IPS-20b (cell line): ENCODE measurements at regions not wholly inside any gene's neighbourhood (a gene's known extent, or its start where the extent isn't known, plus 50 kb on each side); places are given as distances from the start of the nearest gene placed in this dataset.
"Not testable (repeated sequence)": the region's sequence is repeated elsewhere in the genome, so short reads cannot be mapped to it uniquely, and the experiment has no call there.

Experiments
- H3K27ac ChIP-seq: one replicate; pipeline ENCODE4 v1.5.1; 2013; ENCODE audit warnings: low read length
- H3K27me3 ChIP-seq: 2 replicates; pipeline ENCODE4 v1.6.1; 2013; ENCODE audit warnings: mild to moderate bottlenecking, low read length, inconsistent platforms; ENCODE audit not compliant: insufficient read depth
- H3K36me3 ChIP-seq: 2 replicates; pipeline ENCODE4 v1.6.1; 2013; ENCODE audit warnings: low read depth, mild to moderate bottlenecking, inconsistent platforms, low read length, moderate library complexity; ENCODE audit not compliant: insufficient read depth
- H3K4me1 ChIP-seq: 2 replicates; pipeline ENCODE4 v1.6.1; 2013; ENCODE audit warnings: mild to moderate bottlenecking, control low read depth, inconsistent platforms, low read length, moderate library complexity; ENCODE audit not compliant: insufficient read depth
- H3K4me3 ChIP-seq: 2 replicates; pipeline ENCODE4 v1.5.1; 2013; ENCODE audit warnings: mild to moderate bottlenecking, low read length, inconsistent platforms
- H3K9ac ChIP-seq: 2 replicates; pipeline ENCODE4 v1.6.1; 2013; ENCODE audit warnings: low read depth, mild to moderate bottlenecking, inconsistent platforms, low read length, moderate library complexity
- H3K9me3 ChIP-seq: 2 replicates; pipeline ENCODE4 v1.6.1; 2013; ENCODE audit warnings: mild to moderate bottlenecking, low read depth, low read length, inconsistent platforms; ENCODE audit not compliant: insufficient read depth

- Histone ChIP-seq H3K4me1 (no peaks in the 10 kb centered on the region), H3K36me3 (no peaks in the 10 kb centered on the region), H3K27ac (no peak overlapping the region), H3K4me3 (no peak overlapping the region), H3K27me3 (no peaks in the 10 kb centered on the region), H3K9me3 (peaks cover 42% of the 10 kb centered on the region), H3K9ac (no peak overlapping the region)
Observed at GRCh38 chr18:14978191-14978590, 230.2 kb downstream of the ANKRD30B start.

- no peaks in the 10 kb centered on the region for H3K36me3 ChIP-seq
- peaks cover 42% of the 10 kb centered on the region for H3K9me3 ChIP-seq
- H3K9ac ChIP-seq: no peak overlapping the region
- no peak overlapping the region for H3K27ac ChIP-seq
- H3K4me3 ChIP-seq: no peak overlapping the region
- no peaks in the 10 kb centered on the region for H3K27me3 ChIP-seq
- no peaks in the 10 kb centered on the region for H3K4me1 ChIP-seq
Observed at GRCh38 chr18:14978962-14979535, 231.1 kb downstream of the ANKRD30B start.

- Histone ChIP-seq H3K36me3 (no peaks in the 10 kb centered on the region), H3K27me3 (no peaks in the 10 kb centered on the region), H3K27ac (no peak overlapping the region), H3K9me3 (peaks cover 42% of the 10 kb centered on the region), H3K4me1 (no peaks in the 10 kb centered on the region), H3K9ac (no peak overlapping the region), H3K4me3 (no peak overlapping the region)
Observed at GRCh38 chr18:14979875-14980274, 231.9 kb downstream of the ANKRD30B start.

GRCh38 chr18:14984531-14984930 is 236.6 kb downstream of the ANKRD30B start:
- H3K9me3 ChIP-seq: peaks cover 18% of the 10 kb centered on the region
- not testable (repeated sequence) for H3K4me1 ChIP-seq, H3K27me3 ChIP-seq, H3K4me3 ChIP-seq, H3K9ac ChIP-seq, H3K27ac ChIP-seq, H3K36me3 ChIP-seq

GRCh38 chr18:14985291-14986013 is 237.5 kb downstream of the ANKRD30B start:
- H3K9me3 ChIP-seq: peaks cover 14% of the 10 kb centered on the region
- H3K9ac ChIP-seq, H3K4me3 ChIP-seq, H3K27me3 ChIP-seq, H3K27ac ChIP-seq, H3K36me3 ChIP-seq, H3K4me1 ChIP-seq: not testable (repeated sequence)

GRCh38 chr18:14987377-14987776 is 239.4 kb downstream of the ANKRD30B start:
- H3K4me1 ChIP-seq, H3K27ac ChIP-seq, H3K27me3 ChIP-seq, H3K9ac ChIP-seq, H3K4me3 ChIP-seq, H3K36me3 ChIP-seq: not testable (repeated sequence)
- peaks cover 14% of the 10 kb centered on the region for H3K9me3 ChIP-seq

GRCh38 chr18:14987960-14988710 is 240.2 kb downstream of the ANKRD30B start:
- not testable (repeated sequence) for H3K4me3 ChIP-seq, H3K36me3 ChIP-seq, H3K27ac ChIP-seq, H3K9ac ChIP-seq, H3K4me1 ChIP-seq, H3K27me3 ChIP-seq
- H3K9me3 ChIP-seq: peaks cover 14% of the 10 kb centered on the region

- not testable (repeated sequence) for H3K4me3 ChIP-seq, H3K27ac ChIP-seq, H3K9ac ChIP-seq, H3K36me3 ChIP-seq, H3K4me1 ChIP-seq, H3K27me3 ChIP-seq
- H3K9me3 ChIP-seq: peaks cover 14% of the 10 kb centered on the region
Observed at GRCh38 chr18:14989569-14989968, 241.6 kb downstream of the ANKRD30B start.

- H3K27ac ChIP-seq, H3K4me1 ChIP-seq, H3K4me3 ChIP-seq, H3K9ac ChIP-seq, H3K27me3 ChIP-seq, H3K36me3 ChIP-seq: not testable (repeated sequence)
- H3K9me3 ChIP-seq: peaks cover 14% of the 10 kb centered on the region
Observed at GRCh38 chr18:14991934-14992445, 244.0 kb downstream of the ANKRD30B start.

- H3K4me1 ChIP-seq, H3K27ac ChIP-seq, H3K4me3 ChIP-seq, H3K36me3 ChIP-seq, H3K9ac ChIP-seq, H3K27me3 ChIP-seq: not testable (repeated sequence)
- peaks cover 14% of the 10 kb centered on the region for H3K9me3 ChIP-seq
Observed at GRCh38 chr18:14992758-14993157, 244.8 kb downstream of the ANKRD30B start.

- H3K4me1 ChIP-seq, H3K9ac ChIP-seq, H3K36me3 ChIP-seq, H3K4me3 ChIP-seq, H3K27ac ChIP-seq, H3K27me3 ChIP-seq: not testable (repeated sequence)
- peaks cover 13% of the 10 kb centered on the region for H3K9me3 ChIP-seq
Observed at GRCh38 chr18:14995023-14995422, 247.1 kb downstream of the ANKRD30B start.

GRCh38 chr18:14997357-14997756 is 249.4 kb downstream of the ANKRD30B start:
- H3K36me3 ChIP-seq: no peaks in the 10 kb centered on the region

More at GRCh38 chr18:14997357-14997756, 249.4 kb downstream of the ANKRD30B start:
- Histone ChIP-seq H3K27me3 (no peaks in the 10 kb centered on the region), H3K4me1 (no peaks in the 10 kb centered on the region), H3K27ac (no peak overlapping the region), H3K9ac (no peak overlapping the region), H3K9me3 (peaks cover 10% of the 10 kb centered on the region), H3K4me3 (no peak overlapping the region)
